Liver (tissue), 3 donors: ENCODE measurements at regions not wholly inside any gene's neighbourhood (a gene's known extent, or its start where the extent isn't known, plus 50 kb on each side); places are given as distances from the start of the nearest gene placed in this dataset.

Source experiments
- JUND ChIP-seq, 2 donors: IDR thresholded peaks; 2 replicates each; pipeline ENCODE4 v1.6.1; 2016; ENCODE audit warnings: antibody characterized with exemption in 2 of 2
- TF ChIP-seq, protein P1 (sequence below): fragments of 150-350 bp; IDR thresholded peaks from 2 replicates; pipeline ENCODE4 v1.5.1; 2017; ENCODE audit warnings: improper control_type of control experiment, low read depth, low read length; ENCODE audit not compliant: missing input control
- donor health status: healthy.
- donor health status: healthy.

DNA sequence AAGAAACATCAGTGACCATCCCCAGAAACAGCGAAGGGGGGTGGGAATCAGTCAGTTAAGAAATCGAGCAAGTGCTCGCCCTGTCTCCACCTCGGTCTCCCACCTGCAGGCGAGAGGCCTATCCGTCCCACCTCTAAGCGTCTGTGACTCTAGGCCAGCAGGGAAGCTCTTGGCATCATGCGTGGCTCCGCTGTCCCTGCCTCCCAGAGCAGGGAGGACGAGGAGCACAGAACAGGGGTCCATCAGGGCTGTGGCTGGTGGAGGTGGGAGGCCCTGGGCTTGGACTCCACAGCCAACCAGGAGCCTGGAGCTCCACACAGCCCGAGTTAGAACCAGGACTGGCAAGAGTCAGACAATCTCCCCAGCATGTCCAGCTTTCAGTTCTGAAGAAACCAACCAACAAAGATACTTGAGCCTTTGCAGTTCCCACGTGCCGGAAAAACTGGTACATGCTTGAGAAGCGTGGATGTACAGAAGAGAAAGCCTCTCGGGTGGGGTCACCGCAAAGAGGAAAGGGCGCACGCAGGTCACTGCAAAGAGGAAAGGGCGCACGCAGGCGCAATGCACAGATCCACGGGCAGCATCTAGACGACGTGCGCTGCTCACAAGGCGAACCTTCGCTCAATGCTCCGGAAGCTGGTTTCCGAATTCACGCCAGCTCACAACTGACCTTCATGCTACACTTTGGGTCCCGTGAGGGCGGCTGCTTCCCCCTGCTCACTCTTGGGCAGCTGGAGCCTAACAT, 104.5 kb upstream of the ALKAL2 start:
- TF ChIP-seq, protein P1, sequence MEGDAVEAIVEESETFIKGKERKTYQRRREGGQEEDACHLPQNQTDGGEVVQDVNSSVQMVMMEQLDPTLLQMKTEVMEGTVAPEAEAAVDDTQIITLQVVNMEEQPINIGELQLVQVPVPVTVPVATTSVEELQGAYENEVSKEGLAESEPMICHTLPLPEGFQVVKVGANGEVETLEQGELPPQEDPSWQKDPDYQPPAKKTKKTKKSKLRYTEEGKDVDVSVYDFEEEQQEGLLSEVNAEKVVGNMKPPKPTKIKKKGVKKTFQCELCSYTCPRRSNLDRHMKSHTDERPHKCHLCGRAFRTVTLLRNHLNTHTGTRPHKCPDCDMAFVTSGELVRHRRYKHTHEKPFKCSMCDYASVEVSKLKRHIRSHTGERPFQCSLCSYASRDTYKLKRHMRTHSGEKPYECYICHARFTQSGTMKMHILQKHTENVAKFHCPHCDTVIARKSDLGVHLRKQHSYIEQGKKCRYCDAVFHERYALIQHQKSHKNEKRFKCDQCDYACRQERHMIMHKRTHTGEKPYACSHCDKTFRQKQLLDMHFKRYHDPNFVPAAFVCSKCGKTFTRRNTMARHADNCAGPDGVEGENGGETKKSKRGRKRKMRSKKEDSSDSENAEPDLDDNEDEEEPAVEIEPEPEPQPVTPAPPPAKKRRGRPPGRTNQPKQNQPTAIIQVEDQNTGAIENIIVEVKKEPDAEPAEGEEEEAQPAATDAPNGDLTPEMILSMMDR = no peak
- TF ChIP-seq JUND (IDR thresholded peaks at IDR 0.05) = no peak
